ENCODE measurements at regions not wholly inside any gene's neighbourhood (a gene's known extent, or its start where the extent isn't known, plus 50 kb on each side); places are given as distances from the start of the nearest gene placed in this dataset.

- no peak overlapping the region for H3K4me3 ChIP-seq (ENCODE audit: low read depth, low read length)
Measured at GRCh38 chr7:94231305-94231704, 163.4 kb upstream of the COL1A2 start.

GRCh38 chr7:94236960-94237359 is 157.7 kb upstream of the COL1A2 start:
- H3K4me3 ChIP-seq (ENCODE audit: low read depth, low read length), result no peak overlapping the region
- DNase-seq (ENCODE audit: low read depth), result no peak
- no peak for TF ChIP-seq CTCF (IDR thresholded peaks at IDR 0.05; ENCODE audit: control insufficient read depth, extremely low read depth, insufficient read depth)

More at GRCh38 chr7:94231305-94231704, 163.4 kb upstream of the COL1A2 start:
- no peak for TF ChIP-seq CTCF (IDR thresholded peaks at IDR 0.05; ENCODE audit: control insufficient read depth, extremely low read depth, insufficient read depth)
- no peak for DNase-seq (ENCODE audit: low read depth)

- no peak for DNase-seq (ENCODE audit: low read depth)
- TF ChIP-seq CTCF (IDR thresholded peaks at IDR 0.05; ENCODE audit: control insufficient read depth, extremely low read depth, insufficient read depth), result no peak
- no peak overlapping the region for H3K4me3 ChIP-seq (ENCODE audit: low read depth, low read length)
Measured at GRCh38 chr7:94237417-94237816, 157.3 kb upstream of the COL1A2 start.

GRCh38 chr7:94239661-94240234 is 154.9 kb upstream of the COL1A2 start:
- no peak for TF ChIP-seq CTCF (IDR thresholded peaks at IDR 0.05; ENCODE audit: control insufficient read depth, extremely low read depth, insufficient read depth)
- H3K4me3 ChIP-seq (ENCODE audit: low read depth, low read length), result no peak overlapping the region
- DNase-seq (ENCODE audit: low read depth), result no peak

GRCh38 chr7:94240902-94241301 is 153.8 kb upstream of the COL1A2 start:
- no peak overlapping the region for H3K4me3 ChIP-seq (ENCODE audit: low read depth, low read length)
- no peak for TF ChIP-seq CTCF (IDR thresholded peaks at IDR 0.05; ENCODE audit: control insufficient read depth, extremely low read depth, insufficient read depth)
- no peak for DNase-seq (ENCODE audit: low read depth)

- no peak for TF ChIP-seq CTCF (IDR thresholded peaks at IDR 0.05; ENCODE audit: control insufficient read depth, extremely low read depth, insufficient read depth)
- H3K4me3 ChIP-seq (ENCODE audit: low read depth, low read length), result no peak overlapping the region
- no peak for DNase-seq (ENCODE audit: low read depth)
Measured at GRCh38 chr7:94241402-94241925, 153.2 kb upstream of the COL1A2 start.

Data from LNCaP clone FGC (cell line).